Endodermal cell (in vitro differentiated cells): ENCODE measurements at regions not wholly inside any gene's neighbourhood (a gene's known extent, or its start where the extent isn't known, plus 50 kb on each side); places are given as distances from the start of the nearest gene placed in this dataset.

ENCODE experiments used
- DNase-seq: peaks from one replicate; pipeline ENCODE4 v3.0.0-alpha.2; 2017
- H3K27ac ChIP-seq: 2 replicates; pipeline ENCODE4 v1.5.1; 2013; ENCODE audit warnings: mild to moderate bottlenecking, low read depth, low read length, moderate library complexity
- H3K27me3 ChIP-seq: 2 replicates; pipeline ENCODE4 v1.6.1; 2013; ENCODE audit warnings: mild to moderate bottlenecking, low read length, moderate library complexity; ENCODE audit not compliant: insufficient read depth, control insufficient read depth, poor library complexity, severe bottlenecking
- H3K36me3 ChIP-seq: 2 replicates; pipeline ENCODE4 v1.7.0; 2013; ENCODE audit warnings: mild to moderate bottlenecking, low read length, moderate library complexity; ENCODE audit not compliant: control insufficient read depth, insufficient read depth
- H3K4me1 ChIP-seq: one replicate; pipeline ENCODE4 v1.7.0; 2013; ENCODE audit warnings: low read length; ENCODE audit not compliant: control insufficient read depth, insufficient read depth
- H3K4me3 ChIP-seq: 2 replicates; pipeline ENCODE4 v1.5.1; 2013; ENCODE audit warnings: mild to moderate bottlenecking, low read length, moderate library complexity
- H3K9ac ChIP-seq: 2 replicates; pipeline ENCODE4 v1.6.1; 2013; ENCODE audit warnings: mild to moderate bottlenecking, low read length, moderate library complexity; ENCODE audit not compliant: poor library complexity, severe bottlenecking; ENCODE audit errors: extremely low read depth
- H3K9me3 ChIP-seq: 2 replicates; pipeline ENCODE4 v1.6.1; 2013; ENCODE audit warnings: mild to moderate bottlenecking, low read length, moderate library complexity; ENCODE audit not compliant: control insufficient read depth
- H3K27ac Mint-ChIP-seq: 2 replicates; pipeline ENCODE4 v1.8.0; 2020; ENCODE audit warnings: mixed read lengths
- H3K27me3 Mint-ChIP-seq: 2 replicates; pipeline ENCODE4 v1.8.0; 2021; ENCODE audit warnings: mild to moderate bottlenecking, mixed read lengths; ENCODE audit not compliant: insufficient read depth
- H3K36me3 Mint-ChIP-seq: 2 replicates; pipeline ENCODE4 v1.8.0; 2020; ENCODE audit warnings: low read depth, mixed read lengths
- H3K4me1 Mint-ChIP-seq: 2 replicates; pipeline ENCODE4 v1.8.0; 2020; ENCODE audit warnings: mixed read lengths
- H3K4me3 Mint-ChIP-seq: 2 replicates; pipeline ENCODE4 v1.8.0; 2020; ENCODE audit warnings: mild to moderate bottlenecking, moderate library complexity, mixed read lengths
- H3K9me3 Mint-ChIP-seq: 2 replicates; pipeline ENCODE4 v1.8.0; 2020; ENCODE audit warnings: mild to moderate bottlenecking, mixed read lengths
- WGBS, 2 experiments: methylation state at CpG; one replicate each; pipeline versions ENCODE4 v1.1.5 to v1.1.7; 2013; ENCODE audit warnings: missing lambda C conversion rate in 2 of 2, mixed read lengths in 1 of 2; ENCODE audit not compliant: insufficient coverage in 1 of 2, insufficient read length in 1 of 2; 5-methylcytosine and 5-hydroxymethylcytosine counted together
- TF ChIP-seq, protein P1 (sequence below): fragments of 200-600 bp; sonication (generic); conservative IDR thresholded peaks from 2 replicates; pipeline ENCODE4 v1.5.0; 2021; ENCODE audit warnings: antibody characterized with exemption, mild to moderate bottlenecking

DNA sequence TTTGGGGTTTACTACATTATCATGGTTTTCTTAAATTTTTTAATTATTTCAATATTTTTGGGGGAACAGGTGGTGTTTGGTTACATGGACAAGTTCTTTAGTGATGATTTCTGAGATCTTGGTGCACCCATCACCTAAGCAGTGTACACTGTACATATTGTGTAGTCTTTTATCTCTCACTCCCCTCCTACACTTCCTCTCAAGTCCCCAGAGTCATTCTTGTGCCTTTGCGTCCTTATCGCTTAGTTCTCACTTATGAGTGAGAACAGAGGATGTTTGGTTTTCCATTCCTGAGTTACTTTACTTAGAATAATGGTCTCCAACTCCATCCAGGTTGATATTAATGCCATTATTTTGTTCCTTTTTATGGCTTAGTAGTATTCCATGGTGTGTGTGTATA is 130.9 kb upstream of the CD93 start:
- no peaks in the 10 kb centered on the region for H3K36me3 Mint-ChIP-seq
- Histone ChIP-seq H3K4me3 (no peak overlapping the region), H3K27me3 (no peaks in the 10 kb centered on the region), H3K9ac (no peak overlapping the region), H3K4me1 (no peaks in the 10 kb centered on the region), H3K36me3 (no peaks in the 10 kb centered on the region), H3K9me3 (peaks cover 44% of the 10 kb centered on the region), H3K27ac (no peak overlapping the region)
- no peak overlapping the region for H3K27ac Mint-ChIP-seq
- 100% methylated on average over 2 of the region's 2 CpGs; no CpG with 5 or more reads in 1 of the 2 experiments for WGBS, 2 experiments
- peaks cover 39% of the 10 kb centered on the region for H3K9me3 Mint-ChIP-seq
- H3K27me3 Mint-ChIP-seq, result peaks cover 5% of the 10 kb centered on the region
- peaks cover 11% of the 10 kb centered on the region for H3K4me1 Mint-ChIP-seq
- no peak for DNase-seq
- H3K4me3 Mint-ChIP-seq, result no peak overlapping the region
- TF ChIP-seq, protein P1, sequence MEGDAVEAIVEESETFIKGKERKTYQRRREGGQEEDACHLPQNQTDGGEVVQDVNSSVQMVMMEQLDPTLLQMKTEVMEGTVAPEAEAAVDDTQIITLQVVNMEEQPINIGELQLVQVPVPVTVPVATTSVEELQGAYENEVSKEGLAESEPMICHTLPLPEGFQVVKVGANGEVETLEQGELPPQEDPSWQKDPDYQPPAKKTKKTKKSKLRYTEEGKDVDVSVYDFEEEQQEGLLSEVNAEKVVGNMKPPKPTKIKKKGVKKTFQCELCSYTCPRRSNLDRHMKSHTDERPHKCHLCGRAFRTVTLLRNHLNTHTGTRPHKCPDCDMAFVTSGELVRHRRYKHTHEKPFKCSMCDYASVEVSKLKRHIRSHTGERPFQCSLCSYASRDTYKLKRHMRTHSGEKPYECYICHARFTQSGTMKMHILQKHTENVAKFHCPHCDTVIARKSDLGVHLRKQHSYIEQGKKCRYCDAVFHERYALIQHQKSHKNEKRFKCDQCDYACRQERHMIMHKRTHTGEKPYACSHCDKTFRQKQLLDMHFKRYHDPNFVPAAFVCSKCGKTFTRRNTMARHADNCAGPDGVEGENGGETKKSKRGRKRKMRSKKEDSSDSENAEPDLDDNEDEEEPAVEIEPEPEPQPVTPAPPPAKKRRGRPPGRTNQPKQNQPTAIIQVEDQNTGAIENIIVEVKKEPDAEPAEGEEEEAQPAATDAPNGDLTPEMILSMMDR, result no peak

DNA sequence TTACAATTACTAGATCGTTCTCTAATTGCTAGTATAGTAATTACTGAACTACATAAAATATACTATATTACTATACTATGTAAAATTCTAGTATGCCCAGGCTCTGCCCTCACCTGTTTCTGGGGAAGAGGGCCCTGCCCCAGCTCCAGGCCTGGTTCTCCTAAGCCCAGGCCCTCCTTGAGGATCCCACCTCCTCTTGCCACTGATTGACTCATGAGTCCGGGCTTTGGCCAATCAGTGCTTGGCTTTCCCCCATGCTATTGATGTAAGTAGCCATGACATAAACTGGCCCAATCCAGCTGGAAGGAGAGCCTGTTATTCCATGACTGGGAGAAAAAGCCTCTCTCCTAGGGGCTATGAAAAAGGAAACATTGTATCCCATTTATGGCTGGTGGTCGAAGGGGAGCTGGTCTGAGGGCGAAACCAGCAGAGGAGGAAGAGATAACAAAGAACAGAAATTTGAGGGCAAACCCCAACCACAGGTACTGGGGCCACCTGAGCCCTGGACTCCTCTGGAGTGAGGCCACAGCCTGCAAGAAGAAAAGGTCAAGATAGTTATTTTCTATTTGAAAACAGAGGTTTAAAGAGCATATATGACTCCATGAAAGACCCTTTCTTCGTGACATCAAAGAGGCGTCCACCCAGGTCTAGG is 129.3 kb upstream of the CD93 start:
- TF ChIP-seq, protein P1, result no peak
- peaks cover 25% of the 10 kb centered on the region for H3K4me1 Mint-ChIP-seq
- Histone ChIP-seq H3K9me3 (peaks cover 28% of the 10 kb centered on the region), H3K9ac (no peak overlapping the region), H3K36me3 (no peaks in the 10 kb centered on the region), H3K27me3 (no peaks in the 10 kb centered on the region), H3K4me1 (peaks cover 12% of the 10 kb centered on the region), H3K4me3 (no peak overlapping the region), H3K27ac (no peak overlapping the region)
- H3K36me3 Mint-ChIP-seq, result no peaks in the 10 kb centered on the region
- DNase-seq, result no peak
- peaks cover 23% of the 10 kb centered on the region for H3K9me3 Mint-ChIP-seq
- H3K4me3 Mint-ChIP-seq, result no peak overlapping the region
- no peak overlapping the region for H3K27ac Mint-ChIP-seq
- no peaks in the 10 kb centered on the region for H3K27me3 Mint-ChIP-seq
- WGBS, 2 experiments, result 94 to 100% methylated on average over 5 of the region's 6 CpGs

DNA sequence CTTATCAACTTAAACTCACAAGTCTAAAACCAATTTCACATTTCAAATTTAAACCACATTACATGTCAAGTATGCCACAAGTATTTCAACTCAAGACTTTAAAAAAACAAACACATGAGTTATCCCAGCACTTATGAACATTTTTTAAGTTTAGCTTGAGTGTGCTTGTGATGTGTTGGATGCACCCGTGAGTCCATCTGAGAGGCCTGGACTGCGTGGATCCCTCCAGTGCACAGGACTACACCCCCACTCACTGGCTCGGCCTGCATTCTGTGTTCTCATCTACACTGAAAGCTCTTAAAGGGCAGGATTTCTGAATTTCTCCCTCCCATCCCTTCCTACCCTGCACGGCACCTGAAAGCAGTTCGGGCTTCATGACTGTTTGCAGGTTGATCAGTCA is 128.8 kb upstream of the CD93 start:
- H3K36me3 Mint-ChIP-seq, result no peaks in the 10 kb centered on the region

More for the DNA sequence above, 128.8 kb upstream of the CD93 start:
- Mint-ChIP-seq H3K4me1 (peaks cover 31% of the 10 kb centered on the region), H3K27me3 (no peaks in the 10 kb centered on the region), H3K4me3 (no peak overlapping the region), H3K9me3 (peaks cover 19% of the 10 kb centered on the region), H3K27ac (no peak overlapping the region)
- Histone ChIP-seq H3K4me3 (no peak overlapping the region), H3K27me3 (no peaks in the 10 kb centered on the region), H3K36me3 (no peaks in the 10 kb centered on the region), H3K27ac (no peak overlapping the region), H3K9ac (no peak overlapping the region), H3K4me1 (peaks cover 16% of the 10 kb centered on the region), H3K9me3 (peaks cover 22% of the 10 kb centered on the region)
- no peak for DNase-seq
- TF ChIP-seq, protein P1, result no peak
- WGBS, 2 experiments, result 79 to 92% methylated on average over 2 to 5 of the region's 5 CpGs
